ELF-1 (cell line): ENCODE measurements at regions not wholly inside any gene's neighbourhood (a gene's known extent, or its start where the extent isn't known, plus 50 kb on each side); places are given as distances from the start of the nearest gene placed in this dataset.

Source experiments
- DNase-seq: peaks from one replicate; pipeline ENCODE4 v3.0.0-alpha.2; 2016; ENCODE audit warnings: low read depth, low spot score

DNA sequence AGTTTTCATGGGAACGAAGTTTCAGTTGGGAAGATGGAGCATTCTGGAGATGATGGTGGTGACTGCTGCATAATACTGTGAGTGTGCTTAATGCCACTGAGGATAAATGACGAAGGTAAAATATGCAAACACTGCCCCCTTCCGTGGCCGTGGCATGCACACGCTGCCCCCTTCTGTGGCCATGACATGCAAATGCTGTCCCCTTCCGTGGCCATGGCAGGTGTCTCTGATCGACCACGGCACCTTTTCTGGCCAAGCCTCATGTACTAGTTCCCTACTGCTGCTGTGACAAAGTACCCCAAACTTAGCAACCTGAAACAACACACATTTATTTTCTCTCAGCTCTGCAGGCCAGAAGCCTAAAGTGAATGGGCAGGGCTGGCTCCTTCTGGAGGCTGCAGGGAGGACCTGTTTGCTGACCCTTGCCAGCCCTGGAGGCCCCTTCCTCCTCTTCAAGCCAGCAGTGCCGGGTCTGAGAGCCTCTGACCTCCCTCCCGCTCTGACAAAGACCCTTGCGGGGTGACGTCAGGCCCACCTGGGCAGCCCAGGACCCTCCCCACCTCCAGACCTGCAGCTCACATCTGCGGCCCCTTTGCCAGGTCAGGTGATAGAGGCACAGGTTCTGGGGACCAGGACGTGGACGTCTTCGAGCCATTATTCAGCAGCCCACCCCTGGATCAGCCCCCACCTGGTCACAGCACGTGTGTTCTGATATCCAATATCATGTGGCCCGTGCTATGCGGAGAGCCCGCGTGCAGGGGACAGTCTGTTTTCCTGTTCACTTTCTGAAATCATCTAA, 82.0 kb downstream of the MICALL2 start:
- no peak for DNase-seq

DNA sequence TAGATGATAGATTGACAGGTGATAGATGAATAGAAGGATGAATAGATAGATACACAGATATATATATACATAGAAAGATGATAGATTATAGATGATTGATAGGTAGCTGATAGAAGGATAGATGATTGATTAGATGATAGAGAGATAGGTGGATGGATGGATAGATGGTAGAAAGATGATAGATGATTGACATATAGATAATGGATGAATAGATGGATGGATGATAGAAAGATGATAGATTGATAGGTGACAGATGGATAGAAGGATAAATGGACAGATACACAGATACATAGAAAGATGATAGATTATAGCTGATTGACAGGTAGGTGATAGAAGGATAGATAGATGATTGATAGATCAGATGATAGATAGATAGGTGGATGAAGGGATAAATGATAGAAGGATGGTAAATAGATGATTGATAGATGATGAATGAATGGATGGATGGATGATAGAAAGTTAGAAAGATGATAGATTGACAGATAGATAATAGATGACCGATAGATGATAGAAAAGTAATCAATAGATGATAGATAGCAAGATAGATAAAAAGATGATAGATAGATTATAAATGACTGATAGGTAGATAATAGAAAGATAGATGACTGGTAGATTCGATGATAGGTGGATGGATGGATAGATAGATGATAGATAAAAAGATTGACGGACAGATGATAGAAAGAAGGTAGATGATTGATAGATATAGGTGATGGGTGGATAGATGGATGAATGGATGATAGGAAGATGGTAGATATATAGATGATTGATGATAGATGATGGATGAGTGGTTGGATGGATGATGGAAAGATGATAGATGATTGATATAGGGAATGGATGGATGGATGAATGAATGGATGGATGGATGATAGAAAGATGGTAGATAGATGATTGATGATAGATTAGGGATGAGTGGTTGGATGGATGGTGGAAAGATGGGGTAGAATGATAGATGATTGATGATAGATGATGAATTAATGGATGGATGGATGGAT, 80.4 kb downstream of the MICALL2 start:
- no peak for DNase-seq

DNA sequence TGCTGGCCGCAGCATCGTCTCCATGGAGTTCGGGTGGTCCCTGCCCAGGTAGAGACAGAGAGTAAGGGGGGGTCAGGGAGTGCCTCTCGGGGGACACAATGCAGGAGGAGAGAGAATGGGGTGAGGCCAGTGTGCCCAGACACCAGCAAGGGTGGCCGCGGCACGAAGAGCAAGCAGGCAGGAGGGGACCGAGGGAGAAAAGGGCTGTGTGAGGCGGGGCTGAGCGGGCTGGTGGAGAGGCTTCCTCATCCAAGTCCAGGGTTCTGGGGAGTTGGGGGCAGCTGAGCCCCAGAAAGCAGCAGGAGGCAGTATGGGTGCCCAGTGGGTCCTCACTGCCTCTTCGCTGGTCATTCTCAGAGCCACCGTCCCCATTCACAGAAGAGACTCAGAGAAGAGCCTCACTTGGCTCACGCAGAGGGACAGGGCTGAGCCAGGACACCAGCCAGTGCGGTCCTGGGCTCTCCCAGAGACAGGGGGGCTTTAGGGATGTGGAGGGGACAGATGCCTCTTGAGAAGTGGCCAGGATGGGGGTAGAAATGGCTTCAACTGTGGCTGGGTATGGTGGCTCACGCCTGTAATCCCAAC, 78.9 kb downstream of the MICALL2 start:
- no peak for DNase-seq

DNA sequence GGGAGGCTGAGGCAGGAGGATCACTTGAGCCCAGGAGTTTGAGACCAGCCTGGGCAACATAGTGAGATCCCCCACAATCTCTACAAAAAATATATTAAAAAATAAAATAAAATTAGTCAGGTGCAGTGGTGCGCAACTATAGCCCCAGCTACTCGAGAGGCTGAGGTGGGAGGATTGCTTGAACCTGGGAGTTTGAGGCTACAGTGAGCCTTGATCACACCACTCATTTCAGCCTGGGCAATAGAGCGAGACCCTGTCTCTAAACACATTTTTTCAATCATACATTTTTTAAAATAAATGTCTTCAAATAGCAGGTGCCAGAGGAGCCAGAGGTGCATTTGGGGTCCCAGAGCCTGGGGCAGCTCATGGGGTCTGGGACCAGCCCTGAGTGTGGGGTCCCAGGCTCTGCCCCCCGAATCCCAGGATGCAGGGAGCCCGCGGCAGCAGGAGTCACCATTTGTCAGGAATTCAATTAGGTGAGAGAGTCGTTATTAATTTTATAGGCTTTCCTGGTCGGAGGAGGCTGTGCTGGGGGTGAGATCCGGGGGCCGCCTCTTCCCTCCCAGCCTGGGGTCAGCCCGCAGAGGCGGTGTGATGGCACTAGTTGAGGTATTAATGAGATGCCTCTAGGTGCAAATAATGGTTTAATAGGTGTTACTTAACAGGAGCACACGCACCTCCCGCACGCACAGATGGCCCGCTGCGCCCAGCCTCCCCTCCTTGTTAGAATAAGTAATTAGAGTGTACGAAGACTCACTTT, 78.3 kb downstream of the MICALL2 start:
- DNase-seq: no peak

DNA sequence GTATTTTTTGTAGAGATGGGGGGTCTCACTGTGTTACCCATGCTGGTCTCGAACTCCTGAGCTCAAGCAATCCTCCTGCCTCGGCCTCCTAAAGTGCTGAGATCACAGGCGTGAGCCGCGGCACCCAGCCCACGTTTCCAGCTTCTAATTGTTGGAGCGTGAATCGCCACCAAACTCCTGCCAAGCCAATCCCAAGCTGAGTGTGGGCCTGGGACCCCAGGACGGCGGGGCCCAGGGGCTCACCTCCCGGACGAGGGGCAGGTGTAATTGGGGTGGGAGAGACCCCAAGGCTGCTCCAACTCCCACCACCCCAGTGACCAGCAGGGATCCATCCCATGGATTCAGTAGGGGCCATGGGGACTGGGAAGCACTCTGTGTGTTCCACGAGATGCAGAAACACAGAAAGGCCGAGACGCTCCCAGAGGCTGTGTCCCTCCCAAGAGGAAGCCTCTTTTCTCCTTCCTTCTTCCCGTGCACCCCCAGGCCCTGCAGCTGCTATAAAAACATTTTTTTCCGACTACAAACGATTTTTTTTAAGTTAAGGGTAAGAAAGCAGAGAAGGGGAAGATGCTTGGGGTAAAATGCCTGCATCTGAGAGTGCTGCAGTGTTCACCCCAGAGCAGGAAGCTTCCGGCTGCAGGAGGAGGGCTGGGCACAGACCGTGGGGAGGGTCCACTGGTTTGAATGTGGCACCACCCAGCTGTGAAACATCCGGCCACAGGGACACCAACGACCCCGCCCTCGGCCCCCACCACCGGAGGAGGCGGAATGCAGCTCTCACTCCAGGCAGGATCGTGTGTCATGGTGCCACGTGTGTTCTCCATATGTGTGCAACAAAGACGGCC, 76.5 kb downstream of the MICALL2 start:
- DNase-seq: no peak

DNA sequence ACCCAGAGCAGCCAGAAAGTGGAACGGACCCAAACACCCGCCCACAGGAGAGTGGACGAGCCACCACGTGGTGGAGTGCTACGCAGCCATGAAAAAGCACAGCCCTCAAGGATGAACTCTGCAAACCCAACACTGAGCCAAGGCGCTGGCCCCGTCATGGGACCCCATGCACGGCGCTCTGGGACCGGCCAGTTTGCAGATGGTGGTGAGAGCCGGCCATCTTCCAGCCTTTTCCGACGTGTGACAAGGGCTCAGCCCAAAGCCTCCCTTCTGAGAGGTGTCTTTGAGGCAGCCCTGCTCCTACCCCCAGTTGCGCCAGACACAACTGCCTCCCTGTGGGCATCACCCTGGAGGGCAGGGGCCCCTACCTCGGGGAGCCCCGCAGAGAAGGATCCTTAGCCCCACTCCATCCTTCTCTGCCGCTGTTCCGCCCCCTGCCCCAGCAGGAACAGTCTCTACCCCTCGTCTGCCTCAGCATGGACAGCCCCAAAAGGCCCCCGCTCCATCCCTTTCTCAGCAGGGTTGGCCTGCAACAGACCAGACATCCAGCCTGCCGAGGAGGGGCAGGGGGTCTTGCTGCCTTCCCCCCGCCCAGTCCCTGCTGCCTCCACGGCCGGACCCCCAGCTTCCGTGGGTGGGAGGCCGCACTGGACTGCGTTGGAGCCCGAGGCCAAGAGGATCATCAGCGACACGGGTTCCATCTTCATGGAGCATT, 75.7 kb downstream of the MICALL2 start:
- DNase-seq: no peak

DNA sequence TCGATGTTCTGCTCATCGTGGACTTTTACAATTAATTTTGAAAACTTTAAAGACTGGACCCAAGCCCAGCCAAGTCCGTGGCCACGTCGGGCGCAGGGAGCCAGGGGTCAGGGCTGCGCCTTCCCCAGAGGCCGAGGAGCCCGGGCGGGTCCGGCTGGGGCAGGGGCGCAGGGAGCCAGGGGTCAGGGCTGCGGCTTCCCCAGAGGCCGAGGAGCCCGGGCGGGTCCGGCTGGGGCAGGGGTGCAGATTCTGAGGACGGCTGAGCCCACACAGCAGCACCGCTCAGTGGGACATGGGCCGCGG, 75.2 kb downstream of the MICALL2 start:
- DNase-seq: no peak
